HCT116 (cell line): ENCODE measurements at regions not wholly inside any gene's neighbourhood (a gene's known extent, or its start where the extent isn't known, plus 50 kb on each side); places are given as distances from the start of the nearest gene placed in this dataset.

ENCODE experiments used
- ATAC-seq: fragments of 200-7000 bp; cut with Tn5 transposase; 2 replicates; pipeline ENCODE4 v1.9.1; 2020; ENCODE audit warnings: mild to moderate bottlenecking, moderate library complexity
- BruUV-seq: library from RNA; stranded (reverse); fragments of 400-500 nt; replicated peaks from 2 replicates; lab custom pipeline; 2021; lab: Mats Ljungman, UMichigan
- CTCF ChIA-PET: fragments of 300-600 bp; sonication (Branson Sonifier 250); formaldehyde crosslinking; loops from one replicate; lab custom pipeline; 2021; ENCODE audit warnings: antibody characterized with exemption; lab: Charles Lee
- POLR2A ChIA-PET: fragments of 300-600, 350-600 bp; sonication (Branson Sonifier 250); formaldehyde crosslinking; loops from one replicate; lab custom pipeline; 2021; ENCODE audit warnings: antibody characterized with exemption; lab: Charles Lee
- RAD21 ChIA-PET, 2 experiments: fragments of 300-600 bp; sonication (Branson Sonifier 250); formaldehyde crosslinking; loops; one replicate each; lab custom pipeline; 2023; ENCODE audit warnings: low total read pairs in 2 of 2; ENCODE audit not compliant: uncharacterized antibody in 2 of 2, unreplicated experiment in 2 of 2, low non-redundant PET in 1 of 2; lab: Charles Lee
- DNase-seq: peaks from one replicate; pipeline ENCODE4 v3.0.0-alpha.2; 2010; ENCODE audit warnings: low read depth, low spot score
- H2AFZ ChIP-seq: fragments of 200-600 bp; shearing (Covaris generic), sonication (generic); 2 replicates; pipeline ENCODE4 v1.6.1; 2017; ENCODE audit warnings: low read depth, mixed run types, mixed read lengths, antibody characterized with exemption, low read length; ENCODE audit not compliant: poor library complexity, severe bottlenecking
- H3K27ac ChIP-seq: 2 replicates; pipeline ENCODE4 v1.5.1; 2012; ENCODE audit warnings: low read depth, low read length
- H3K27me3 ChIP-seq: fragments of 200-600 bp; sonication (generic); 2 replicates; pipeline ENCODE4 v1.6.1; 2016; ENCODE audit warnings: mixed run types, low read length, mixed read lengths; ENCODE audit not compliant: insufficient read depth
- H3K36me3 ChIP-seq, 2 experiments: fragments of 200-500 bp in 1 of 2; fragments of 200-600 bp in 1 of 2; sonication (Bioruptor generic) in 1 of 2; sonication (generic) in 1 of 2; 2 replicates each; pipeline versions ENCODE4 v1.5.1 to v1.6.1; 2014 to 2016; ENCODE audit warnings: low read length in 2 of 2, inconsistent platforms in 1 of 2, mixed read lengths in 1 of 2, mixed run types in 1 of 2; ENCODE audit not compliant: insufficient read depth in 2 of 2, control insufficient read depth in 1 of 2
- H3K4me1 ChIP-seq, 2 experiments: fragments of 200-600 bp in 1 of 2; sonication (generic) in 1 of 2; 2 replicates each; pipeline versions ENCODE4 v1.5.1 to v1.6.1; 2012 to 2017; ENCODE audit warnings: low read length in 2 of 2, inconsistent platforms in 1 of 2, mild to moderate bottlenecking in 1 of 2, mixed read lengths in 1 of 2, mixed run types in 1 of 2, moderate library complexity in 1 of 2; ENCODE audit not compliant: insufficient read depth in 2 of 2, control insufficient read depth in 1 of 2
- H3K4me2 ChIP-seq: fragments of 200-600 bp; sonication (generic); 2 replicates; pipeline ENCODE4 v1.6.1; 2017; ENCODE audit warnings: mixed run types, low read length, mixed read lengths
- H3K4me3 ChIP-seq, 2 experiments: fragments of 200-600 bp in 1 of 2; sonication (generic) in 1 of 2; replicated peaks in 1 of 2; 2 replicates each; pipeline ENCODE4 v1.5.1; 2011 to 2016; ENCODE audit warnings: low read length in 2 of 2, control low read depth in 1 of 2, low read depth in 1 of 2, mild to moderate bottlenecking in 1 of 2, mixed read lengths in 1 of 2, mixed run types in 1 of 2
- H3K79me2 ChIP-seq: fragments of 200-600 bp; sonication (generic); 2 replicates; pipeline ENCODE4 v1.6.1; 2017; ENCODE audit warnings: mild to moderate bottlenecking, mixed run types, low read length, moderate library complexity, mixed read lengths; ENCODE audit not compliant: insufficient read depth
- H3K9ac ChIP-seq: fragments of 200-600 bp; sonication (generic); 2 replicates; pipeline ENCODE4 v1.6.1; 2016; ENCODE audit warnings: low read length, mixed read lengths
- H3K9me2 ChIP-seq: fragments of 200-600 bp; sonication (generic), shearing (Covaris generic); 2 replicates; pipeline ENCODE4 v1.6.1; 2017; ENCODE audit warnings: mixed run types, mild to moderate bottlenecking, moderate library complexity; ENCODE audit not compliant: insufficient read depth
- H3K9me3 ChIP-seq, 2 experiments: fragments of 200-500 bp in 1 of 2; fragments of 200-600 bp in 1 of 2; sonication (Bioruptor generic) in 1 of 2; sonication (generic) in 1 of 2; 2 replicates each; pipeline ENCODE4 v1.6.1; 2014 to 2017; ENCODE audit warnings: low read length in 2 of 2, mixed read lengths in 2 of 2, inconsistent platforms in 1 of 2, low read depth in 1 of 2, mild to moderate bottlenecking in 1 of 2, mixed run types in 1 of 2, moderate library complexity in 1 of 2; ENCODE audit not compliant: control insufficient read depth in 1 of 2, insufficient read depth in 1 of 2
- H4K20me1 ChIP-seq: fragments of 200-600 bp; sonication (generic), shearing (Covaris generic); 2 replicates; pipeline ENCODE4 v1.6.1; 2017; ENCODE audit warnings: mixed run types, mild to moderate bottlenecking, moderate library complexity; ENCODE audit not compliant: insufficient read depth
- ATF3 ChIP-seq: IDR thresholded peaks from 2 replicates; pipeline ENCODE4 v1.6.1; 2012
- CEBPB ChIP-seq: IDR thresholded peaks from 2 replicates; pipeline ENCODE4 v1.6.1; 2012; ENCODE audit warnings: low read depth
- CTCF ChIP-seq, 3 experiments: fragments of 200-600 bp in 1 of 3; sonication (generic) in 1 of 3; IDR thresholded peaks in 2 of 3; conservative IDR thresholded peaks in 1 of 3; 2 replicates each; pipeline ENCODE4 v1.5.1; 2012 to 2017; ENCODE audit warnings: low read depth in 2 of 3, low read length in 2 of 3, antibody characterized with exemption in 1 of 3, borderline replicate concordance in 1 of 3, control low read depth in 1 of 3, mild to moderate bottlenecking in 1 of 3, mixed read lengths in 1 of 3, mixed run types in 1 of 3, moderate library complexity in 1 of 3; ENCODE audit not compliant: insufficient read depth in 1 of 3
- ELF1 ChIP-seq: IDR thresholded peaks from 2 replicates; pipeline ENCODE4 v1.6.1; 2012; ENCODE audit warnings: low read depth, borderline replicate concordance
- EZH2 ChIP-seq: fragments of 200-600 bp; sonication (generic); IDR thresholded peaks from 2 replicates; pipeline ENCODE4 v1.6.1; 2017; ENCODE audit warnings: antibody characterized with exemption, mixed run types
- EZH2phosphoT487 ChIP-seq: fragments of 200-600 bp; IDR thresholded peaks from 2 replicates; pipeline ENCODE4 v1.6.1; 2018; ENCODE audit warnings: antibody characterized with exemption, borderline replicate concordance
- FOSL1 ChIP-seq: IDR thresholded peaks from 2 replicates; pipeline ENCODE4 v1.6.1; 2012; ENCODE audit warnings: low read depth
- JUND ChIP-seq: IDR thresholded peaks from 2 replicates; pipeline ENCODE4 v1.6.1; 2012
- RAD21 ChIP-seq: IDR thresholded peaks from 2 replicates; pipeline ENCODE4 v1.6.1; 2012; ENCODE audit warnings: low read depth, mild to moderate bottlenecking
- SRF ChIP-seq: IDR thresholded peaks from 2 replicates; pipeline ENCODE4 v1.6.1; 2012; ENCODE audit warnings: low read depth
- YY1 ChIP-seq: IDR thresholded peaks from 2 replicates; pipeline ENCODE4 v1.6.1; 2011; ENCODE audit warnings: low read length, low read depth, moderate library complexity, mild to moderate bottlenecking; ENCODE audit not compliant: insufficient replicate concordance; ENCODE audit errors: extremely low read depth
- ZFX ChIP-seq: fragments of 450-650 bp; IDR thresholded peaks from 2 replicates; pipeline ENCODE4 v1.6.1; 2017
- ZNF274 ChIP-seq: fragments of 200-500 bp; sonication (Bioruptor generic); IDR thresholded peaks from 2 replicates; pipeline ENCODE4 v1.6.1; 2014; ENCODE audit warnings: mild to moderate bottlenecking, low read depth, low read length, inconsistent platforms
- intact Hi-C: fragments of 100-400 bp; cut with micrococcal nuclease; formaldehyde crosslinking; loops from 2 replicates; pipeline ENCODE4 v1.10.0; 2022

- POLR2A ChIA-PET = no interaction called here
- Histone ChIP-seq H4K20me1 (no peaks in the 10 kb centered on the region), H3K4me2 (no peak overlapping the region), H3K27me3 (no peaks in the 10 kb centered on the region), H2AFZ (no peak overlapping the region), H3K4me3 (no peak overlapping the region), H3K4me1 (peaks cover 0 to 10% of the 10 kb centered on the region in 2 experiments; a peak in 1 of 4 replicates), H3K79me2 (no peaks in the 10 kb centered on the region), H3K9me3 (no peaks in the 10 kb centered on the region), H3K9ac (no peak overlapping the region), H3K9me2 (no peaks in the 10 kb centered on the region), H3K27ac (no peak overlapping the region), H3K36me3 (no peaks in the 10 kb centered on the region)
- BruUV-seq = no TSS peak
- DNase-seq (no peak), ATAC-seq (no peak)
- CTCF ChIA-PET = no interaction called here
- RAD21 ChIA-PET = interaction anchor here in 1 of 2 experiments (0.6 kb wide), 1 partner anchor 163 kb away, joined by 3 read pairs; no protein-coding TSS in a partner anchor
- intact Hi-C loops = no loop called here
- TF ChIP-seq RAD21 (no peak), JUND (no peak), ZFX (no peak), ATF3 (no peak), SRF (no peak), CTCF (IDR thresholded peaks at IDR 0.05 in 2 of 3, conservative IDR thresholded peaks at IDR 0.05 in 1 of 3; ENCODE audit: borderline replicate concordance in 1 of 3, insufficient read depth in 1 of 3, low read depth in 2 of 3, low read length in 2 of 3) (no peak)
These were observed 70.5 kb upstream of the DHX40 start for GRCh38 chr17:59494757-59495368.

GRCh38 chr17:59496178-59496577 lies 69.2 kb upstream of the DHX40 start:
- BruUV-seq = no TSS peak
- POLR2A ChIA-PET = no interaction called here
- Histone ChIP-seq H2AFZ (no peak overlapping the region), H3K9me2 (no peaks in the 10 kb centered on the region), H3K4me2 (no peak overlapping the region), H3K9me3 (no peaks in the 10 kb centered on the region), H3K27me3 (no peaks in the 10 kb centered on the region), H3K4me1 (peaks cover 0 to 10% of the 10 kb centered on the region in 2 experiments; a peak in 1 of 4 replicates), H4K20me1 (no peaks in the 10 kb centered on the region), H3K36me3 (no peaks in the 10 kb centered on the region), H3K9ac (no peak overlapping the region), H3K4me3 (no peak overlapping the region), H3K79me2 (no peaks in the 10 kb centered on the region), H3K27ac (no peak overlapping the region)
- CTCF ChIA-PET = no interaction called here
- no peak for TF ChIP-seq YY1
- no peak for TF ChIP-seq EZH2phosphoT487
- TF ChIP-seq CTCF (IDR thresholded peaks at IDR 0.05 in 2 of 3, conservative IDR thresholded peaks at IDR 0.05 in 1 of 3; ENCODE audit: borderline replicate concordance in 1 of 3, insufficient read depth in 1 of 3, low read depth in 2 of 3, low read length in 2 of 3) = no peak
- TF ChIP-seq JUND = no peak
- no peak for TF ChIP-seq ZNF274
- no peak for TF ChIP-seq RAD21
- no peak for TF ChIP-seq FOSL1
- TF ChIP-seq ZFX = no peak
- no peak for TF ChIP-seq ATF3
- no peak for TF ChIP-seq EZH2
- no peak for TF ChIP-seq ELF1
- no peak for TF ChIP-seq CEBPB
- RAD21 ChIA-PET = no interaction called here
- DNase-seq (no peak), ATAC-seq (no peak)
- intact Hi-C loops = no loop called here
